ENCODE measurements at regions not wholly inside any gene's neighbourhood (a gene's known extent, or its start where the extent isn't known, plus 50 kb on each side); places are given as distances from the start of the nearest gene placed in this dataset.

DNA sequence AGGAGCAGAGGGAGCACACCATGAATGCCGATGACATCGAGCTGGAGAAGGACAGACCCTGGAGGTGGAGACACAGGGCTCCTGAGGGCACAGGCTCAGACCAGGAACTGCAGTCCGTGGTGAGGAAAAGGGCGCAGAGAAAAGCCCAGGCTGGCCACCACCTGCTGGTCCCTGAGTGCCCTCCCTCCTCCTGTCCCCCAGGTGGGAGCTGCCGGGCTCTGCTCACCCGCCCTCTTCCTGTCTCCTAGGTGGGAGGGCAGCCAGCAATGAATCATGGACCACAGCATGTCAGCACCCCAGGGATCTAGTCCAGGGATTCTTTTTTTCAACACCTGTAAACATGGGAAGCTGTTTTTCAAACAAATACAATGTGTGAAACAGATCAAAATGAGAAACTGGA lies 94.6 kb upstream of the ARHGEF7 start:
- DNase-seq (ENCODE audit: low read depth): no peak
- H3K4me3 ChIP-seq (ENCODE audit: low read depth, low read length): no peak overlapping the region
- TF ChIP-seq, protein P1, sequence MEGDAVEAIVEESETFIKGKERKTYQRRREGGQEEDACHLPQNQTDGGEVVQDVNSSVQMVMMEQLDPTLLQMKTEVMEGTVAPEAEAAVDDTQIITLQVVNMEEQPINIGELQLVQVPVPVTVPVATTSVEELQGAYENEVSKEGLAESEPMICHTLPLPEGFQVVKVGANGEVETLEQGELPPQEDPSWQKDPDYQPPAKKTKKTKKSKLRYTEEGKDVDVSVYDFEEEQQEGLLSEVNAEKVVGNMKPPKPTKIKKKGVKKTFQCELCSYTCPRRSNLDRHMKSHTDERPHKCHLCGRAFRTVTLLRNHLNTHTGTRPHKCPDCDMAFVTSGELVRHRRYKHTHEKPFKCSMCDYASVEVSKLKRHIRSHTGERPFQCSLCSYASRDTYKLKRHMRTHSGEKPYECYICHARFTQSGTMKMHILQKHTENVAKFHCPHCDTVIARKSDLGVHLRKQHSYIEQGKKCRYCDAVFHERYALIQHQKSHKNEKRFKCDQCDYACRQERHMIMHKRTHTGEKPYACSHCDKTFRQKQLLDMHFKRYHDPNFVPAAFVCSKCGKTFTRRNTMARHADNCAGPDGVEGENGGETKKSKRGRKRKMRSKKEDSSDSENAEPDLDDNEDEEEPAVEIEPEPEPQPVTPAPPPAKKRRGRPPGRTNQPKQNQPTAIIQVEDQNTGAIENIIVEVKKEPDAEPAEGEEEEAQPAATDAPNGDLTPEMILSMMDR (IDR thresholded peaks at IDR 0.05; ENCODE audit: control insufficient read depth, extremely low read depth, insufficient read depth): no peak

DNA sequence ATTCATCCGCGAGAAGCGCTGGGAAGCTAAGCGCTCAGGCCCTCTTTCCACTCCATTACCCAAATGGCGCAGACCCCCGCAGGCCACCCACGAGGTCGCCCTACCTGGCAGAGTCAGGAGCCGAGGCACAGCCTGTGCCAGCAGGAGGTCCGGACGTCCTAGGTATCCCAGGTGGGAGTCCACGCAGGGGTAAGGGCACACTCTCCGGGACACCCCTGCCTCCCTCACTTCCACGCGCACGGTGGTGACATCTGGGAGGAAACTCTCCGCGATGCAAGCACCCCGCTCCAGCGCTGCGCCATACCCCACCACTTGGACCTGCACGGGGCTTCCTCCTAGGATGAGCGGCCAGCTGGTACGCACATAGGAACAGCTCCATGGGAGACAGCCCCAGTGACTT lies 95.1 kb upstream of the ARHGEF7 start:
- DNase-seq (ENCODE audit: low read depth): no peak
- H3K4me3 ChIP-seq (ENCODE audit: low read depth, low read length): no peak overlapping the region
- TF ChIP-seq, protein P1 (IDR thresholded peaks at IDR 0.05; ENCODE audit: control insufficient read depth, extremely low read depth, insufficient read depth): no peak

DNA sequence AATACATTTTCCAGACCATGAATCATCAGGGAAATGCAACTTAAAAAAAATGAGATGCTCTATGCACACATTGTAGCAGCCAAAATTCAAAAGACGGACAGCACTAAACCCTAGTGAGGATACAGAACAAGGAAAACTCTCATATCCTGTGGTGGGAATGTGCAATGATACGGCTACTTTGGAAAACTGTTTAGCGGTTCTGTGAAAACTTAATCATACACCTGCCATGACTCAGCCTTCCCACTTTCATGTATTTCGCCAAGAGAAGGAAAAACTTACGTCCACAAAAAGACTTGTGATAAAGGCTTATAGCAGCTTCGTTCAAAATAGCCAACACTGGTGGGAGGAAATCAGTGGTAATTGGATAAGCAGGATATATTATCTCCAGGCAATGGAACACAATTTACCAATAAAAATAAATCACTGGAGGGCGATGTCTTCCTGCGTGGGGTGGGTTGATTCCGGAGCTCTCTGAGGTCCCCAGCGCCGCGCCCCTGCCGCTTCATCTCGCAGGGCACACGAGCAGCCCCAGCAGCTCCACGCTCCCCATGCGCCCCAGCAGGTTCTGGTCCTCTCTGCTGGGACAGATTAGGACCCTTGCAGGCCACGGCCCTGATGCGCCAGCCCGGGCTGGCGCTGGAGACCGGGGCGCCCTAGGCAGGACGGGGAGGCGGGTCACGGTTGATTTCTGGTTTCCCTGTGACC lies 97.2 kb upstream of the ARHGEF7 start:
- TF ChIP-seq, protein P1 (IDR thresholded peaks at IDR 0.05; ENCODE audit: control insufficient read depth, extremely low read depth, insufficient read depth): no peak
- no peak overlapping the region for H3K4me3 ChIP-seq (ENCODE audit: low read depth, low read length)
- DNase-seq (ENCODE audit: low read depth): no peak

DNA sequence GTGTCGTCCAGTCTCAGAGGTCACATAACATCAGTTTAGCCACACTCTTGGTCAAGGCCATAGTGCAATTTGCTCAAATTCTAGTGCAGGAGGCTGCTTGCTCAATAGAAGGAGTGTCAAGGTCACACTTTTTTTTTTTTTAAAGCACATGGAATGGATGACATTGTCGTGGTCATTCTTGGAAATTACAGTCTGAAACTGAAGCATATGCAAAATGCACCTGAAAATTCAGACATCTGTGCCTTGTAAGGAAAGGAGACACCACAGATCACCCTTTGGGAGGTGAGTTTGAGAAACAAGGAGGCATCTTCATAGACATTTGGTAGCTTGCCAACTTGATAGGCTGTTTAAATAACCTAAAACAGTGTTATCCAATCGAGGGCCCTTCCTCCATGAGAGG lies 98.3 kb upstream of the ANKRD10 start:
- no peak for DNase-seq (ENCODE audit: low read depth)
- no peak overlapping the region for H3K4me3 ChIP-seq (ENCODE audit: low read depth, low read length)
- TF ChIP-seq, protein P1 (IDR thresholded peaks at IDR 0.05; ENCODE audit: control insufficient read depth, extremely low read depth, insufficient read depth): no peak

DNA sequence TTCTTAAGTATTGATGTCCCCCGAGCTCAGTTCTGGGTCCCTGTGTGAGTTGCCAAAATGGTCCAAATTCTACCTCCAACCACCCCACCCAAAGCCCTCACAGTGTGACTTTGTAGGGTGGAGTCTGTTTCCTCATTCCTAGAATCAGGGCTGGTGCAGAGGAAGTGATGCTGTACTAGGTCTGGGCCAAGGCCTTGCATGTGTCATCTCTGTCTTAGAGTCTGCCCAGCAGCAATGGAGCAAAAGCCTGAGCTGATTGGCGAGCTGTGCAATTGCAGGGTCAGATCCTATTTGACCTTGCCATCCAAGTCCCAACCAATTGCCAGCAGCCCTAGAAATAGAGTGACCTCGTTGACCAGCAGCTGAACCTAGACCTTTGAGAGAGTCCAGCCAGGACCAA lies 97.0 kb upstream of the ANKRD10 start:
- no peak for DNase-seq (ENCODE audit: low read depth)
- TF ChIP-seq, protein P1 (IDR thresholded peaks at IDR 0.05; ENCODE audit: control insufficient read depth, extremely low read depth, insufficient read depth): no peak
- no peak overlapping the region for H3K4me3 ChIP-seq (ENCODE audit: low read depth, low read length)

DNA sequence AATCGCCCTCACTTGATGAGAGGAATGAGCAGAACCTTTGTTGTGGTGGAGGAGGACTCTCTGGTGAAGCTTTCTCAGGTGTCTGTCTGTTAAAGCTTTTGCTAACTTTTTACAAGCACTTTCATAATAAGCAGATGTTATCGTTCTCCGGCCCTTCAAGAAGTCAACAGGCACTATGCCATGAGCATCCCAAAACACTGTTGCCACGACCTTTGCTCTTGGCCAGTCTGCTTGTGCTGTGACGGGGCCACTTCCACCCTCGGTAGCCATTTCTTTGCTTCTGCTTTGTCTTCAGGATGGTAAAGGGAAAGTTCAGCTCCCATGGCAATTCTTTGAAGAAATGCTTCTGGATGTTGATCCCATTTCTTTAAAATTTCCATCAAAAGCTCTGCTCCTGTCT lies 93.5 kb upstream of the ANKRD10 start:
- TF ChIP-seq, protein P1 (IDR thresholded peaks at IDR 0.05; ENCODE audit: control insufficient read depth, extremely low read depth, insufficient read depth): no peak
- no peak overlapping the region for H3K4me3 ChIP-seq (ENCODE audit: low read depth, low read length)

DNA sequence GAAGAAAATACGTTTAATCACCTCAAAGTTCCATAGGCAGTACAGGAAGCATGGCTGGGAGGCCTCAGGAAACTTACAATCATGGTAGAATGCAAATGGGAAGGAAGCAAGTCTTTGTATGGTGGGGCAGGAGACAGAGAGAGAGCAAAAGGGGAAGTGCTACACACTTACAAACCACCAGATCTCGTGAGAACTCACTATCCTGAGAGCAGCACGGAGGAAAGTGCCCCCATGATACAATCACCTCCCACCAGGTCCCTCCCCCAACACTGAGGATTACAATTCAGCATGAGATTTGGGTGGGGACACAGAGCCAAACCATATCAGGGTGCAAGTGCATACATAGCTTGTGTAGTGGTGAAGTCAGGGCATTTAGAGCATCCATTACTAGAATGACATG lies 92.3 kb upstream of the ANKRD10 start:
- DNase-seq (ENCODE audit: low read depth): no peak
- TF ChIP-seq, protein P1 (IDR thresholded peaks at IDR 0.05; ENCODE audit: control insufficient read depth, extremely low read depth, insufficient read depth): no peak
- no peak overlapping the region for H3K4me3 ChIP-seq (ENCODE audit: low read depth, low read length)

More for the DNA sequence above, 93.5 kb upstream of the ANKRD10 start:
- no peak for DNase-seq (ENCODE audit: low read depth)
